GM23338 (cell line): ENCODE measurements at regions not wholly inside any gene's neighbourhood (a gene's known extent, or its start where the extent isn't known, plus 50 kb on each side); places are given as distances from the start of the nearest gene placed in this dataset.

Experiments used
- ATAC-seq: fragments of 200-7000 bp; cut with Tn5 transposase; 3 replicates; pipeline ENCODE4 v1.9.1; 2020
- DNase-seq: peaks from one replicate; pipeline ENCODE4 v3.0.0-alpha.2; 2015; ENCODE audit warnings: low spot score
- H2AFZ ChIP-seq: fragments of 200-600 bp; sonication (generic); 2 replicates; pipeline ENCODE4 v1.8.0; 2016; ENCODE audit warnings: antibody characterized with exemption, mild to moderate bottlenecking, moderate library complexity
- H3F3A ChIP-seq: fragments of 200-600 bp; sonication (generic); replicated peaks from 2 replicates; pipeline ENCODE4 v1.8.0; 2017; ENCODE audit warnings: antibody characterized with exemption, mixed run types, low read depth
- H3K27ac ChIP-seq: fragments of 200-600 bp; sonication (generic); 2 replicates; pipeline ENCODE4 v1.6.1; 2016; ENCODE audit warnings: low read depth
- H3K27me3 ChIP-seq: fragments of 200-600 bp; sonication (generic); 2 replicates; pipeline ENCODE4 v1.8.0; 2016; ENCODE audit warnings: mild to moderate bottlenecking, mixed run types, moderate library complexity; ENCODE audit not compliant: insufficient read depth
- H3K36me3 ChIP-seq: fragments of 200-600 bp; sonication (generic); 2 replicates; pipeline ENCODE4 v1.8.0; 2016; ENCODE audit warnings: mild to moderate bottlenecking; ENCODE audit not compliant: insufficient read depth
- H3K4me1 ChIP-seq: fragments of 200-600 bp; sonication (generic); 2 replicates; pipeline ENCODE4 v1.8.0; 2016; ENCODE audit warnings: mild to moderate bottlenecking, moderate library complexity; ENCODE audit not compliant: insufficient read depth
- H3K4me2 ChIP-seq: fragments of 200-600 bp; sonication (generic); 2 replicates; pipeline ENCODE4 v1.7.1; 2017; ENCODE audit warnings: mixed run types
- H3K4me3 ChIP-seq: fragments of 200-600 bp; sonication (generic); 2 replicates; pipeline ENCODE4 v1.6.1; 2016; ENCODE audit warnings: mixed run types
- H3K79me2 ChIP-seq: fragments of 200-600 bp; sonication (generic); replicated peaks from 2 replicates; pipeline ENCODE4 v1.8.0; 2017; ENCODE audit warnings: mild to moderate bottlenecking; ENCODE audit not compliant: insufficient read depth
- H3K9me2 ChIP-seq: fragments of 200-600 bp; sonication (generic); 2 replicates; pipeline ENCODE4 v1.8.0; 2017; ENCODE audit not compliant: insufficient read depth
- H4K20me1 ChIP-seq: fragments of 200-600 bp; sonication (generic); replicated peaks from 2 replicates; pipeline ENCODE4 v1.8.0; 2017; ENCODE audit warnings: mild to moderate bottlenecking; ENCODE audit not compliant: insufficient read depth
- H3K27ac Mint-ChIP-seq: 2 replicates; pipeline ENCODE4 v1.8.0; 2020; ENCODE audit warnings: inconsistent platforms, mild to moderate bottlenecking, moderate library complexity, mixed read lengths
- H3K27me3 Mint-ChIP-seq: 3 replicates; pipeline ENCODE4 v1.8.0; 2022; ENCODE audit warnings: low read depth, mild to moderate bottlenecking, moderate library complexity, mixed read lengths, inconsistent platforms; ENCODE audit not compliant: insufficient read depth, poor library complexity
- H3K36me3 Mint-ChIP-seq: 3 replicates; pipeline ENCODE4 v1.8.0; 2021; ENCODE audit warnings: low read depth, mild to moderate bottlenecking, inconsistent platforms, moderate library complexity, mixed read lengths
- H3K4me1 Mint-ChIP-seq: 3 replicates; pipeline ENCODE4 v1.8.0; 2020; ENCODE audit warnings: mild to moderate bottlenecking, inconsistent platforms, mixed read lengths
- H3K4me3 Mint-ChIP-seq: 3 replicates; pipeline ENCODE4 v1.8.0; 2021; ENCODE audit warnings: moderate library complexity, mild to moderate bottlenecking, inconsistent platforms, mixed read lengths
- H3K9me3 Mint-ChIP-seq: 3 replicates; pipeline ENCODE4 v1.8.0; 2020; ENCODE audit warnings: moderate library complexity, mild to moderate bottlenecking, inconsistent platforms, mixed read lengths
- EZH2 ChIP-seq: fragments of 200-600 bp; sonication (generic); IDR thresholded peaks from one replicate; pipeline ENCODE4 v1.8.0; 2017; ENCODE audit warnings: antibody characterized with exemption, mild to moderate bottlenecking, low read depth; ENCODE audit not compliant: unreplicated experiment
- JUNB ChIP-seq: IDR thresholded peaks from one replicate; pipeline ENCODE4 v1.6.1; 2016; ENCODE audit warnings: antibody characterized with exemption; ENCODE audit not compliant: unreplicated experiment
- STAT1 ChIP-seq: IDR thresholded peaks from one replicate; pipeline ENCODE4 v1.6.1; 2016; ENCODE audit warnings: antibody characterized with exemption; ENCODE audit not compliant: unreplicated experiment
- ZNF331 ChIP-seq: fragments of 250-450 bp; sonication (Bioruptor Pico); IDR thresholded peaks from 2 replicates; pipeline ENCODE4 v1.5.0; 2020; ENCODE audit warnings: low read depth, mild to moderate bottlenecking, moderate library complexity
- TF ChIP-seq, protein P1 (sequence below): fragments of 250-450 bp; sonication (Bioruptor Pico); IDR thresholded peaks from 2 replicates; pipeline ENCODE4 v1.5.0; 2020; ENCODE audit warnings: mild to moderate bottlenecking, moderate library complexity
- TF ChIP-seq, protein P2 (sequence below), 2 experiments: fragments of 200-600 bp in 1 of 2; sonication (generic) in 1 of 2; conservative IDR thresholded peaks; 2 replicates each; pipeline versions ENCODE4 v1.5.1 to v1.6.1; 2016 to 2017; ENCODE audit warnings: antibody characterized with exemption in 2 of 2, low read depth in 2 of 2, mild to moderate bottlenecking in 2 of 2, moderate library complexity in 1 of 2
- TF ChIP-seq, protein P3 (sequence below): IDR thresholded peaks from one replicate; pipeline ENCODE4 v1.6.1; 2018; ENCODE audit warnings: antibody characterized with exemption; ENCODE audit not compliant: unreplicated experiment

DNA sequence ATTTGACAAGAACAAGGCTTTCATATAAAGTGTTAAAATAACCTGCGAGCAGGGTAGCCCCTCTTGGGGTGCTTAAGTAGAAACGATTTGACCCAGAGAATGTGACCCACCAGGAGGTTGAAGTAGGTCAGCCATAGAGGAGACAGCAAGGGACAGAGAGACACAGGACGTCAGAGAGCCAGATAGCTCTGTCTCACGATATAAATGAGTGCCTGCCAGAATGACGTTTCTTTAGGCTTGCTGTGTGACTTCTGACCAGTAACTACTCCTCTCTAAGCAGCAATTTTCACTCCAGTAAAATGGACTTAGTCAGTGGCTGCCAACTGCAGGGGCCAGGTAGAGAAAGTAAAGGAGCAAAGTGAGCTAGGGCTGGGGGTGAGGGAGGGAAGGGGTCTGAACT lies 473.0 kb upstream of the C16orf82 start (continued):
- TF ChIP-seq, protein P1, sequence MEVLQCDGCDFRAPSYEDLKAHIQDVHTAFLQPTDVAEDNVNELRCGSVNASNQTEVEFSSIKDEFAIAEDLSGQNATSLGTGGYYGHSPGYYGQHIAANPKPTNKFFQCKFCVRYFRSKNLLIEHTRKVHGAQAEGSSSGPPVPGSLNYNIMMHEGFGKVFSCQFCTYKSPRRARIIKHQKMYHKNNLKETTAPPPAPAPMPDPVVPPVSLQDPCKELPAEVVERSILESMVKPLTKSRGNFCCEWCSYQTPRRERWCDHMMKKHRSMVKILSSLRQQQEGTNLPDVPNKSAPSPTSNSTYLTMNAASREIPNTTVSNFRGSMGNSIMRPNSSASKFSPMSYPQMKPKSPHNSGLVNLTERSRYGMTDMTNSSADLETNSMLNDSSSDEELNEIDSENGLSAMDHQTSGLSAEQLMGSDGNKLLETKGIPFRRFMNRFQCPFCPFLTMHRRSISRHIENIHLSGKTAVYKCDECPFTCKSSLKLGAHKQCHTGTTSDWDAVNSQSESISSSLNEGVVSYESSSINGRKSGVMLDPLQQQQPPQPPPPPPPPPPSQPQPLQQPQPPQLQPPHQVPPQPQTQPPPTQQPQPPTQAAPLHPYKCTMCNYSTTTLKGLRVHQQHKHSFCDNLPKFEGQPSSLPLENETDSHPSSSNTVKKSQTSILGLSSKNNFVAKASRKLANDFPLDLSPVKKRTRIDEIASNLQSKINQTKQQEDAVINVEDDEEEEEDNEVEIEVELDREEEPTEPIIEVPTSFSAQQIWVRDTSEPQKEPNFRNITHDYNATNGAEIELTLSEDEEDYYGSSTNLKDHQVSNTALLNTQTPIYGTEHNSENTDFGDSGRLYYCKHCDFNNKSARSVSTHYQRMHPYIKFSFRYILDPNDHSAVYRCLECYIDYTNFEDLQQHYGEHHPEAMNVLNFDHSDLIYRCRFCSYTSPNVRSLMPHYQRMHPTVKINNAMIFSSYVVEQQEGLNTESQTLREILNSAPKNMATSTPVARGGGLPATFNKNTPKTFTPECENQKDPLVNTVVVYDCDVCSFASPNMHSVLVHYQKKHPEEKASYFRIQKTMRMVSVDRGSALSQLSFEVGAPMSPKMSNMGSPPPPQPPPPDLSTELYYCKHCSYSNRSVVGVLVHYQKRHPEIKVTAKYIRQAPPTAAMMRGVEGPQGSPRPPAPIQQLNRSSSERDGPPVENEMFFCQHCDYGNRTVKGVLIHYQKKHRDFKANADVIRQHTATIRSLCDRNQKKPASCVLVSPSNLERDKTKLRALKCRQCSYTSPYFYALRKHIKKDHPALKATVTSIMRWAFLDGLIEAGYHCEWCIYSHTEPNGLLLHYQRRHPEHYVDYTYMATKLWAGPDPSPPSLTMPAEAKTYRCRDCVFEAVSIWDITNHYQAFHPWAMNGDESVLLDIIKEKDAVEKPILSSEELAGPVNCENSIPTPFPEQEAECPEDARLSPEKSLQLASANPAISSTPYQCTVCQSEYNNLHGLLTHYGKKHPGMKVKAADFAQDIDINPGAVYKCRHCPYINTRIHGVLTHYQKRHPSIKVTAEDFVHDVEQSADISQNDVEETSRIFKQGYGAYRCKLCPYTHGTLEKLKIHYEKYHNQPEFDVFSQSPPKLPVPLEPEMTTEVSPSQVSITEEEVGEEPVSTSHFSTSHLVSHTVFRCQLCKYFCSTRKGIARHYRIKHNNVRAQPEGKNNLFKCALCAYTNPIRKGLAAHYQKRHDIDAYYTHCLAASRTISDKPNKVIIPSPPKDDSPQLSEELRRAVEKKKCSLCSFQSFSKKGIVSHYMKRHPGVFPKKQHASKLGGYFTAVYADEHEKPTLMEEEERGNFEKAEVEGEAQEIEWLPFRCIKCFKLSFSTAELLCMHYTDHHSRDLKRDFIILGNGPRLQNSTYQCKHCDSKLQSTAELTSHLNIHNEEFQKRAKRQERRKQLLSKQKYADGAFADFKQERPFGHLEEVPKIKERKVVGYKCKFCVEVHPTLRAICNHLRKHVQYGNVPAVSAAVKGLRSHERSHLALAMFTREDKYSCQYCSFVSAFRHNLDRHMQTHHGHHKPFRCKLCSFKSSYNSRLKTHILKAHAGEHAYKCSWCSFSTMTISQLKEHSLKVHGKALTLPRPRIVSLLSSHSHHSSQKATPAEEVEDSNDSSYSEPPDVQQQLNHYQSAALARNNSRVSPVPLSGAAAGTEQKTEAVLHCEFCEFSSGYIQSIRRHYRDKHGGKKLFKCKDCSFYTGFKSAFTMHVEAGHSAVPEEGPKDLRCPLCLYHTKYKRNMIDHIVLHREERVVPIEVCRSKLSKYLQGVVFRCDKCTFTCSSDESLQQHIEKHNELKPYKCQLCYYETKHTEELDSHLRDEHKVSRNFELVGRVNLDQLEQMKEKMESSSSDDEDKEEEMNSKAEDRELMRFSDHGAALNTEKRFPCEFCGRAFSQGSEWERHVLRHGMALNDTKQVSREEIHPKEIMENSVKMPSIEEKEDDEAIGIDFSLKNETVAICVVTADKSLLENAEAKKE (CRISPR knock-in tag) = no peak
- TF ChIP-seq, protein P2, sequence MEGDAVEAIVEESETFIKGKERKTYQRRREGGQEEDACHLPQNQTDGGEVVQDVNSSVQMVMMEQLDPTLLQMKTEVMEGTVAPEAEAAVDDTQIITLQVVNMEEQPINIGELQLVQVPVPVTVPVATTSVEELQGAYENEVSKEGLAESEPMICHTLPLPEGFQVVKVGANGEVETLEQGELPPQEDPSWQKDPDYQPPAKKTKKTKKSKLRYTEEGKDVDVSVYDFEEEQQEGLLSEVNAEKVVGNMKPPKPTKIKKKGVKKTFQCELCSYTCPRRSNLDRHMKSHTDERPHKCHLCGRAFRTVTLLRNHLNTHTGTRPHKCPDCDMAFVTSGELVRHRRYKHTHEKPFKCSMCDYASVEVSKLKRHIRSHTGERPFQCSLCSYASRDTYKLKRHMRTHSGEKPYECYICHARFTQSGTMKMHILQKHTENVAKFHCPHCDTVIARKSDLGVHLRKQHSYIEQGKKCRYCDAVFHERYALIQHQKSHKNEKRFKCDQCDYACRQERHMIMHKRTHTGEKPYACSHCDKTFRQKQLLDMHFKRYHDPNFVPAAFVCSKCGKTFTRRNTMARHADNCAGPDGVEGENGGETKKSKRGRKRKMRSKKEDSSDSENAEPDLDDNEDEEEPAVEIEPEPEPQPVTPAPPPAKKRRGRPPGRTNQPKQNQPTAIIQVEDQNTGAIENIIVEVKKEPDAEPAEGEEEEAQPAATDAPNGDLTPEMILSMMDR (conservative IDR thresholded peaks at IDR 0.05; ENCODE audit: low read depth in 2 of 2) = no peak
- TF ChIP-seq EZH2 = no peak
- no peak for TF ChIP-seq STAT1

DNA sequence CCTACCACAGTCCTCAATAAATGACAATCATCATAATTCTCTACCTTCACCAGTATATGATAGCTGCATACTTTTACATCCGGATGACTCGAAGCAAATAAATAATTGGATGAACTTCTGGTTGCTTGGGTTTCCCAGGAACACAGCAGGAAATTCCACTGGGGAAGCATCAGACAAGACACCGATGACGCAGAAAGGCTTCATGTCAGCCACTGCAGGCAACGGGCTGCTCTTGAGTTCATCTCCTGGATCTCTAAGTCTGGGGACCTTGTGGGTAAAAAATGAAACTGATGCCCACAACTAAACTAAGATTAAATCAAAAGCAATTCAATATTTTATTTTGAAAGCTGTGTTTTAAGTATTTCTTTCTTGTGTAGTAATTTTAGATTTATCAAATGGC lies 472.1 kb upstream of the C16orf82 start:
- Histone ChIP-seq H3K4me2 (no peak overlapping the region), H3K4me1 (peaks cover 9% of the 10 kb centered on the region; the same call in 1 of the 2 replicates), H2AFZ (no peak overlapping the region), H3F3A (no peaks in the 10 kb centered on the region), H3K27ac (no peak overlapping the region), H3K79me2 (no peaks in the 10 kb centered on the region), H4K20me1 (no peaks in the 10 kb centered on the region), H3K27me3 (no peaks in the 10 kb centered on the region), H3K9me2 (peaks cover 8% of the 10 kb centered on the region), H3K4me3 (no peak overlapping the region), H3K36me3 (no peaks in the 10 kb centered on the region; the same call in 1 of the 2 replicates)
- Mint-ChIP-seq H3K4me3 (no peak overlapping the region), H3K4me1 (peaks cover 16% of the 10 kb centered on the region), H3K9me3 (peaks cover 82% of the 10 kb centered on the region), H3K36me3 (peaks cover 7% of the 10 kb centered on the region; the same call in 2 of the 3 replicates), H3K27me3 (no peaks in the 10 kb centered on the region), H3K27ac (no peak overlapping the region)
- DNase-seq = no peak
- ATAC-seq = no peak
- no peak for TF ChIP-seq STAT1
- TF ChIP-seq EZH2 = no peak
- TF ChIP-seq, protein P3, sequence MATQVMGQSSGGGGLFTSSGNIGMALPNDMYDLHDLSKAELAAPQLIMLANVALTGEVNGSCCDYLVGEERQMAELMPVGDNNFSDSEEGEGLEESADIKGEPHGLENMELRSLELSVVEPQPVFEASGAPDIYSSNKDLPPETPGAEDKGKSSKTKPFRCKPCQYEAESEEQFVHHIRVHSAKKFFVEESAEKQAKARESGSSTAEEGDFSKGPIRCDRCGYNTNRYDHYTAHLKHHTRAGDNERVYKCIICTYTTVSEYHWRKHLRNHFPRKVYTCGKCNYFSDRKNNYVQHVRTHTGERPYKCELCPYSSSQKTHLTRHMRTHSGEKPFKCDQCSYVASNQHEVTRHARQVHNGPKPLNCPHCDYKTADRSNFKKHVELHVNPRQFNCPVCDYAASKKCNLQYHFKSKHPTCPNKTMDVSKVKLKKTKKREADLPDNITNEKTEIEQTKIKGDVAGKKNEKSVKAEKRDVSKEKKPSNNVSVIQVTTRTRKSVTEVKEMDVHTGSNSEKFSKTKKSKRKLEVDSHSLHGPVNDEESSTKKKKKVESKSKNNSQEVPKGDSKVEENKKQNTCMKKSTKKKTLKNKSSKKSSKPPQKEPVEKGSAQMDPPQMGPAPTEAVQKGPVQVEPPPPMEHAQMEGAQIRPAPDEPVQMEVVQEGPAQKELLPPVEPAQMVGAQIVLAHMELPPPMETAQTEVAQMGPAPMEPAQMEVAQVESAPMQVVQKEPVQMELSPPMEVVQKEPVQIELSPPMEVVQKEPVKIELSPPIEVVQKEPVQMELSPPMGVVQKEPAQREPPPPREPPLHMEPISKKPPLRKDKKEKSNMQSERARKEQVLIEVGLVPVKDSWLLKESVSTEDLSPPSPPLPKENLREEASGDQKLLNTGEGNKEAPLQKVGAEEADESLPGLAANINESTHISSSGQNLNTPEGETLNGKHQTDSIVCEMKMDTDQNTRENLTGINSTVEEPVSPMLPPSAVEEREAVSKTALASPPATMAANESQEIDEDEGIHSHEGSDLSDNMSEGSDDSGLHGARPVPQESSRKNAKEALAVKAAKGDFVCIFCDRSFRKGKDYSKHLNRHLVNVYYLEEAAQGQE = no peak
- TF ChIP-seq JUNB = no peak
- no peak for TF ChIP-seq ZNF331 (CRISPR knock-in tag)
